Esophagus muscularis mucosa (tissue), 4 donors: ENCODE measurements at regions not wholly inside any gene's neighbourhood (a gene's known extent, or its start where the extent isn't known, plus 50 kb on each side); places are given as distances from the start of the nearest gene placed in this dataset.

Experiments used
- CTCF ChIP-seq, 3 experiments: fragments of 200-600 bp in 2 of 3; fragments of 450-650 bp in 1 of 3; sonication (generic) in 2 of 3; IDR thresholded peaks; one replicate each; pipeline ENCODE4 v1.5.1; 2017 to 2019; ENCODE audit warnings: antibody characterized with exemption in 3 of 3, mild to moderate bottlenecking in 2 of 3, moderate library complexity in 1 of 3
- EP300 ChIP-seq: sonication (generic); formaldehyde crosslinking; IDR thresholded peaks from one replicate; pipeline ENCODE4 v1.6.1; 2017; ENCODE audit warnings: antibody characterized with exemption
- POLR2A ChIP-seq: fragments of 450-650 bp; IDR thresholded peaks from one replicate; pipeline ENCODE4 v1.6.1; 2017; ENCODE audit warnings: antibody characterized with exemption, moderate library complexity, mild to moderate bottlenecking, low read depth
- POLR2AphosphoS5 ChIP-seq, 2 donors: sonication (generic); formaldehyde crosslinking; IDR thresholded peaks; one replicate each; pipeline ENCODE4 v1.6.1; 2017; ENCODE audit warnings: antibody characterized with exemption in 2 of 2

GRCh38 chr9:120330031-120330430 lies 249.9 kb downstream of the CDK5RAP2 start:
- TF ChIP-seq CTCF (IDR thresholded peaks at IDR 0.05) (no peak), POLR2A (no peak), POLR2AphosphoS5 (IDR thresholded peaks at IDR 0.05) (no peak), EP300 (no peak)
